ENCODE measurements at regions not wholly inside any gene's neighbourhood (a gene's known extent, or its start where the extent isn't known, plus 50 kb on each side); places are given as distances from the start of the nearest gene placed in this dataset.

DNA sequence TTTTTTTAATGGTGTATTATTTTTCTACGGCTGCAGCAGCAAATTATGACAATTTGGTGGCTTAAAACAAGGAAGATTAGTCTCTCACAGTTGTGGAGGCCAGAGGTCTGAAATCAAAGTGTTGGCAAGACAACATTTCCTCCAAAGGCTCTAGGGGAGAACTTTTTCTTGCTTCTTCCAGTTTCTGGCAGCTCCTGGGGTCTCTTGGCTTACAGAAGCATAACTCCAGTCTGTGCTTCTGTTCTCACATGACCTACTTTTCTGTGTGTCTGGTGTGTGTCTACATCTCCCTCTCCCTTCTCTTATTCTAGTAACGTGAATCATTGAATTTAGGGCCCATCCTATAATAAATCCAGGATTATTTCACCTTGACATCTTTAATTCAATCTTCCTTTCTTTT is 551.9 kb upstream of the LUZP2 start:
- H3K27me3 Mint-ChIP-seq (ENCODE audit: low read depth) = no peaks in the 10 kb centered on the region
- no peaks in the 10 kb centered on the region for H3K36me3 Mint-ChIP-seq
- DNase-seq (ENCODE audit: low spot score in 2 of 2, unreplicated experiment in 2 of 2) = no peak
- no peak overlapping the region for H3K4me3 Mint-ChIP-seq
- peaks cover 9% of the 10 kb centered on the region for H3K9me3 Mint-ChIP-seq
- H3K4me1 Mint-ChIP-seq = no peaks in the 10 kb centered on the region
- H3K27ac Mint-ChIP-seq = peak overlapping the region; percentile 6
- TF ChIP-seq, protein P1, sequence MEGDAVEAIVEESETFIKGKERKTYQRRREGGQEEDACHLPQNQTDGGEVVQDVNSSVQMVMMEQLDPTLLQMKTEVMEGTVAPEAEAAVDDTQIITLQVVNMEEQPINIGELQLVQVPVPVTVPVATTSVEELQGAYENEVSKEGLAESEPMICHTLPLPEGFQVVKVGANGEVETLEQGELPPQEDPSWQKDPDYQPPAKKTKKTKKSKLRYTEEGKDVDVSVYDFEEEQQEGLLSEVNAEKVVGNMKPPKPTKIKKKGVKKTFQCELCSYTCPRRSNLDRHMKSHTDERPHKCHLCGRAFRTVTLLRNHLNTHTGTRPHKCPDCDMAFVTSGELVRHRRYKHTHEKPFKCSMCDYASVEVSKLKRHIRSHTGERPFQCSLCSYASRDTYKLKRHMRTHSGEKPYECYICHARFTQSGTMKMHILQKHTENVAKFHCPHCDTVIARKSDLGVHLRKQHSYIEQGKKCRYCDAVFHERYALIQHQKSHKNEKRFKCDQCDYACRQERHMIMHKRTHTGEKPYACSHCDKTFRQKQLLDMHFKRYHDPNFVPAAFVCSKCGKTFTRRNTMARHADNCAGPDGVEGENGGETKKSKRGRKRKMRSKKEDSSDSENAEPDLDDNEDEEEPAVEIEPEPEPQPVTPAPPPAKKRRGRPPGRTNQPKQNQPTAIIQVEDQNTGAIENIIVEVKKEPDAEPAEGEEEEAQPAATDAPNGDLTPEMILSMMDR (IDR thresholded peaks at IDR 0.05; ENCODE audit: unreplicated experiment) = no peak

DNA sequence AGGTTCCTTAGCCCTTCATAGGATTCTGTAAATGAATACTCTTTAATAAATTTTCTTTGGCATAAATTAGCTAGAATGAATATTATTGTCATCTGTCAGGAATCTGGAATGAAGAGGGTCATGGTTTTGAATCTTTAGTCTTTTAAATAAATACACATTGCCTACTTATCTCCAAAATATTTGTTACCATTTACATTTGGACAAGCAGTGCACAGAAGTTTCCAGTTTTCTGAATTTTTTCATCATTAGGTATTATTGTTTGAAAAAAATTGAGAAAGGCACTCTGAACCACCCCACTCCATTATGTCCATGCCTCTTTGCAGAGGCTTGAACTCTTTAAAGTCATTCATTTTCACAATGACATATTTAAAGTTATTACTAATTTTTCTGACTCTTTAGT is 549.0 kb upstream of the LUZP2 start:
- no peak overlapping the region for H3K27ac Mint-ChIP-seq
- no peaks in the 10 kb centered on the region for H3K9me3 Mint-ChIP-seq
- TF ChIP-seq, protein P1 (IDR thresholded peaks at IDR 0.05; ENCODE audit: unreplicated experiment) = no peak
- H3K36me3 Mint-ChIP-seq = no peaks in the 10 kb centered on the region
- no peaks in the 10 kb centered on the region for H3K4me1 Mint-ChIP-seq
- no peaks in the 10 kb centered on the region for H3K27me3 Mint-ChIP-seq (ENCODE audit: low read depth)
- no peak overlapping the region for H3K4me3 Mint-ChIP-seq
- no peak for DNase-seq (ENCODE audit: low spot score in 2 of 2, unreplicated experiment in 2 of 2)

DNA sequence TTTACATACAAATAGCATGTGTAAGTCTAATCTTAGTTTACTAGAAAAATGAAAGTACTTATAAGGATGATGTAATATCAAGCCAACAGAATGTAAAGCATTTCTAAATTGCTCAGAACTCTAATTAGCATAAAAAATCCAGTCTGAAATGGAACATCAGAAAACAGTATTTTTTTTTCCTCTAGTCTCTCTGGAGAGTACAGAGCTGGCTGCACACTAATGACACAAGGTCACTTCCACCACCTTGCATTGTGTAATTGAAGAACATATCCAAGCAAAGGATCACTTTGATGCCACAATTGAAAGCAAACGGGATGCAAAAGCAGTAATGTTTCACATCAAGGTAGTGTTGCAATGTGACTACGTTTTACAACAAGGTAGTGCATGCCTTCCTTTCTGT is 548.0 kb upstream of the LUZP2 start:
- H3K4me3 Mint-ChIP-seq = no peak overlapping the region
- no peaks in the 10 kb centered on the region for H3K27me3 Mint-ChIP-seq (ENCODE audit: low read depth)
- no peak for DNase-seq (ENCODE audit: low spot score in 2 of 2, unreplicated experiment in 2 of 2)
- no peaks in the 10 kb centered on the region for H3K36me3 Mint-ChIP-seq
- TF ChIP-seq, protein P1 (IDR thresholded peaks at IDR 0.05; ENCODE audit: unreplicated experiment) = no peak
- H3K9me3 Mint-ChIP-seq = no peaks in the 10 kb centered on the region
- H3K4me1 Mint-ChIP-seq = no peaks in the 10 kb centered on the region
- H3K27ac Mint-ChIP-seq = no peak overlapping the region

DNA sequence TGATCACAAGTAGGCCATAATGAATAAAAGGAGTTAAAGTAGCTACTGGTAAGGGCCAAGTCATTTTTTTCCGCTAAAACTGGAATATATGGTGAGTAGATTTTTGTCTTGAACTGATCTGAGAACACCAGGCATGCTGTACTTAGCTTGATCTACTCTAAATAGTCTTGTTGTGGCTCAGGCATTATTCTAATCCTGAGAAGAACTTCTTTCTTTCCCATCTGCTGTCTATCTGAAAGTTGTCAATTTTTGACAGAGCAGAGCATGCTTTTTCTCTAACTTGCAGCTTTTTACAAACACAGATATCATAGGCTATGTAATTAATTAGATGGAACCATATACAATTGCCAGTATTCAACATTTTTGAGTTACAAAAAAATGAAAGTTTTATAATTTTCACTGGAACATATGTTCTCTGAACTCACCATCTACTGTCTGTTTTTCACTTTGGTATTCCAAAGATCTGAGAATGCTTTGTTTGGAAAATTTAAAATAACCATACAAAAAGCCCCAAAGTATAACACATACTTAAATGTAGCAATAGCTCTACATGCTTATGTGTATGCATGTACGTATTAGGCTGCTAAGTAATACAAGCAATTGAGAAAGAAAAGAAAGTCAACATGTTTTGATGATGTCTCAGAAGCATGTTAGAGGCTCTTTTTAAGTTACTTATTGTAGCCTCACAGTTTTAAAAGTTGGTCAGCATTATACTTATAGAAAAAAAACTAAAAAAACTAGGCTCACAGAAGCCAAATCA is 542.7 kb upstream of the LUZP2 start:
- H3K4me1 Mint-ChIP-seq = no peaks in the 10 kb centered on the region

DNA sequence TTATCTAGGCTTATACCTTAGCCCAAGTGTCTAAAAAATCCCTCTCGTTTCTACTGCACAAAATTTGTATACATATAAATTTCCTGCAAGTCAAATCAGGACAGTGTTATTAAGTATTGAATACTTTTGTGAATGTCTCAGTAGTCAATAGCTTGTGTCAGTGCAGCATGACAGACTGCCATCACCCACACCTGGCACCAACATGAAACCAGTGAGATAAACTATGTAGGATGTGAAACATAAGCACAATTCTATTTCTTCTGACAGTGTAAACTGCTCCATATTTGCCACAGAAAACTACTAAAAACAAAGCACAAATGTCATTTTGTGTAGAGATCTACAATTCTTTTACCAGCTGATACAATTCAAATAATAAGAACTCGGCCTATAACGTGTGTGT is 542.1 kb upstream of the LUZP2 start:
- H3K4me1 Mint-ChIP-seq = no peaks in the 10 kb centered on the region
- H3K4me3 Mint-ChIP-seq = no peak overlapping the region
- DNase-seq (ENCODE audit: low spot score in 2 of 2, unreplicated experiment in 2 of 2) = no peak
- H3K36me3 Mint-ChIP-seq = no peaks in the 10 kb centered on the region
- H3K9me3 Mint-ChIP-seq = no peaks in the 10 kb centered on the region
- TF ChIP-seq, protein P1 (IDR thresholded peaks at IDR 0.05; ENCODE audit: unreplicated experiment) = no peak
- no peak overlapping the region for H3K27ac Mint-ChIP-seq
- H3K27me3 Mint-ChIP-seq (ENCODE audit: low read depth) = no peaks in the 10 kb centered on the region

More for the DNA sequence above, 542.7 kb upstream of the LUZP2 start:
- no peaks in the 10 kb centered on the region for H3K9me3 Mint-ChIP-seq
- TF ChIP-seq, protein P1 (IDR thresholded peaks at IDR 0.05; ENCODE audit: unreplicated experiment) = no peak
- no peaks in the 10 kb centered on the region for H3K27me3 Mint-ChIP-seq (ENCODE audit: low read depth)
- DNase-seq (ENCODE audit: low spot score in 2 of 2, unreplicated experiment in 2 of 2) = no peak
- no peak overlapping the region for H3K4me3 Mint-ChIP-seq
- H3K27ac Mint-ChIP-seq = no peak overlapping the region
- H3K36me3 Mint-ChIP-seq = no peaks in the 10 kb centered on the region
